Thymus (tissue), 11 donors: ENCODE measurements at regions not wholly inside any gene's neighbourhood (a gene's known extent, or its start where the extent isn't known, plus 50 kb on each side); places are given as distances from the start of the nearest gene placed in this dataset.

Experiments used
- DNase-seq, 9 donors: peaks; one replicate each; pipeline ENCODE4 v3.0.0-alpha.2; 2013; ENCODE audit warnings: low spot score in 9 of 9, low read depth in 6 of 9, missing footprints in 1 of 9
- H3K27ac ChIP-seq, 2 donors: one replicate each; pipeline ENCODE4 v1.5.1; 2013; ENCODE audit warnings: control low read depth in 1 of 2, low read depth in 1 of 2, low read length in 1 of 2, mild to moderate bottlenecking in 1 of 2, moderate library complexity in 1 of 2
- H3K27me3 ChIP-seq, 2 donors: one replicate each; pipeline ENCODE4 v1.5.1; 2013; ENCODE audit warnings: low read length in 1 of 2; ENCODE audit not compliant: control insufficient read depth in 2 of 2, insufficient read depth in 1 of 2
- H3K36me3 ChIP-seq, 2 donors: one replicate each; pipeline ENCODE4 v1.5.1; 2013; ENCODE audit warnings: low read length in 1 of 2, mild to moderate bottlenecking in 1 of 2, moderate library complexity in 1 of 2; ENCODE audit not compliant: control insufficient read depth in 2 of 2, insufficient read depth in 2 of 2
- H3K4me1 ChIP-seq, 2 donors: one replicate each; pipeline ENCODE4 v1.5.1; 2013; ENCODE audit warnings: low read length in 2 of 2; ENCODE audit not compliant: control insufficient read depth in 2 of 2, insufficient read depth in 2 of 2
- H3K4me3 ChIP-seq, 2 donors: one replicate each; pipeline ENCODE4 v1.5.1; 2013; ENCODE audit warnings: low read length in 2 of 2, control low read depth in 1 of 2, mild to moderate bottlenecking in 1 of 2
- H3K9me3 ChIP-seq, 2 donors: one replicate each; pipeline ENCODE4 v1.5.1; 2013; ENCODE audit warnings: low read length in 1 of 2, mild to moderate bottlenecking in 1 of 2; ENCODE audit not compliant: control insufficient read depth in 2 of 2, insufficient read depth in 1 of 2
- WGBS: extraction: QIAGEN DNeasy Blood & Tissue Kit; methylation state at CpG from one replicate; pipeline ENCODE4 v1.1.7; 2013; 5-methylcytosine and 5-hydroxymethylcytosine counted together
- donor health status: healthy.

DNA sequence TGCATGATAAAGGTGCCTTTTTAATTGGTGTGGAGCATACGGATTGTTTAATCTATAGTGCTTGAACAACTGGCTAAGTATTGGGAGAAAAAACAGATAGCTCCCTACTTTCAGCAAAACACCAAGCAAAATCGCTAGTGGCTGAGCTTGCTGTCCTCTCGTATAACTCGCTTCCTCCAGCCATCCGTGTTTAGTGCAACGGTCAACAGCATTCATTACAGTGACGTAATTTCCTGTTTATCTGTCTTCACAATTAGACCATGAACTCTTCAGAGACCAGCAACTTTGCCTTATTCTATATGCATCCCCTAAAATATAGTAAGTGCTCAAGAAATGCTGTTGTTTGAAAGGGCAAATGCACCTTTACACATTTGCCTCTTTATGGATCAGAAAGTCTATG, 511.9 kb downstream of the HAPSTR1 start:
- Histone ChIP-seq H3K4me3 (no peak overlapping the region), H3K27ac (no peak overlapping the region), H3K9me3 (no peaks in the 10 kb centered on the region), H3K36me3 (no peaks in the 10 kb centered on the region), H3K4me1 (no peaks in the 10 kb centered on the region), H3K27me3 (no peaks in the 10 kb centered on the region)
- no peak for DNase-seq
- WGBS = 62% methylated on average over 7 of the region's 7 CpGs

DNA sequence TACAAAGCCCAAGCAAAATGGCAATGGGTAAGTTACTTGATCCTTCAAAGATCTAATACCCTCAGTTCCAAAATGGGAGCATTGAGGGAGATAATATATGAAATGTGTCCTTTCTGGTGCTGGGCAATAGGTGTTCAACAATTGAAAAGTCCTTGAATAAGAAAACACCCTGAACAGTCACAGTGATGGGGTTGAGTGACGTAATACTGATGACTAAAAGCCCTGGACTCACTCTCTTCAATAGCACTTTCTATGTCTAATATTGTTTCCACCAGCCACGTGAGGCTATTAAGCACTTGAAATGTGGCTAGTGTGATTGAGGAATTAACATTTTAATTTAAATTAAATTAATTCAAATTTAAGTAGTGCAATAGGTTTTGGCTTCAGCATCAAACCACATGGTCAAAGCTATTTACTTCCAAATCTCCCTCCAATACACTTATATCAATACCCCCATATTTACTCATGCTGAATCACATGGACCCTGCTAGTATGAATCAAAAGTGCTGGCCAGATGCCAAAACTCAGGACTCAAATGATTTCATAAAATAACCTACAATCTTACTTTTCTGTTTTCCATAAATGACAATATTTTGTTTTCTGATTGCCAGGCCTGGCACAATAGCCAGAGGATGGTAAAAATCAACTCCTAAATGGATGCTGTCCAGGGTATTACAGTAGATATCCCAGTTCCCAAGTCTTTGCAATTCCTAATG, 516.2 kb downstream of the HAPSTR1 start:
- Histone ChIP-seq H3K4me1 (no peaks in the 10 kb centered on the region), H3K27me3 (no peaks in the 10 kb centered on the region), H3K27ac (no peak overlapping the region), H3K4me3 (no peak overlapping the region), H3K36me3 (no peaks in the 10 kb centered on the region), H3K9me3 (no peaks in the 10 kb centered on the region)
- DNase-seq = no peak
- WGBS = 92% methylated on average over 2 of the region's 2 CpGs

DNA sequence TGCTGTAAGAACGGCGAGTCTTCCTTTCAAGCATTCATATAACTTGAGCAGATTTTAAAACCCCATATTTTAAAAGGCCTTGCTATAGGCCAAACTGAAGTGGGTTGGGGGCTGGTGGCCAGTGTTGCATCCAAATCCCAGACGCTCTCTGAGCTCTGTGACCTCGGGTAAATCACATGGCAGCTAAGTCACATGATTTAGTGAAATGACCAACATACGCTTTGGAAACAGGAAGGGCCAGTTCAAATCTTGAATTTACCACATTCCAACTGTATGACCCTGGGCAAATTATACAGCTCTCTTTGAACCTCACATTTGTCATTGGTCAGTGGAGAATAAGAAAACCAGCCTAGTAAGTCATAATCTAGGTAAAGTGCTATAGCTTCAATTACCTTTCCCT, 519.3 kb downstream of the HAPSTR1 start:
- 89% methylated on average over 5 of the region's 5 CpGs for WGBS
- no peak overlapping the region for H3K27ac ChIP-seq

DNA sequence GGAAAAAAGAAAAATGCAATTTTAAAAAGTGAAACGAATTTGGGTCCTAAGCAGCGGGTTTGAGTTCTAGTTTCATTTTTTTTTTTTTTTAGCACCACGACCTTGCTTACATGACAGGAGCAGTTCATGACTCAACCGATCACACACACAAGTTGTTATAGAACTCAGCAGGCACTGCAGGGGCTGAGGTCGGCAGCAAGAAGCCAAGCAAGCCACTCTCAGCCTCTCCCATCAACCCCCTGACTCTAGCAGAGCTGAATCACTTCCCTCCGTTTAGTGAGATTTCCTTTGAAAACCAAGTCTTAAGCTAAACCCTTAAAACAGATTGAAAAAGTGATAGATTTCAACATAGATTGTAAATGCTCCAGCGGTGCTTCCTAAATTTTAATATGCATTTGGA, 520.8 kb downstream of the HAPSTR1 start:
- DNase-seq = no peak
- Histone ChIP-seq H3K4me3 (no peak overlapping the region), H3K27ac (no peak overlapping the region), H3K36me3 (no peaks in the 10 kb centered on the region), H3K4me1 (no peaks in the 10 kb centered on the region), H3K27me3 (no peaks in the 10 kb centered on the region), H3K9me3 (no peaks in the 10 kb centered on the region)
- WGBS = 48% methylated on average over 7 of the region's 7 CpGs

More for the DNA sequence above, 519.3 kb downstream of the HAPSTR1 start:
- no peaks in the 10 kb centered on the region for H3K27me3 ChIP-seq
- H3K4me1 ChIP-seq = no peaks in the 10 kb centered on the region
- H3K9me3 ChIP-seq = no peaks in the 10 kb centered on the region
- no peak overlapping the region for H3K4me3 ChIP-seq
- DNase-seq = no peak
- H3K36me3 ChIP-seq = no peaks in the 10 kb centered on the region

DNA sequence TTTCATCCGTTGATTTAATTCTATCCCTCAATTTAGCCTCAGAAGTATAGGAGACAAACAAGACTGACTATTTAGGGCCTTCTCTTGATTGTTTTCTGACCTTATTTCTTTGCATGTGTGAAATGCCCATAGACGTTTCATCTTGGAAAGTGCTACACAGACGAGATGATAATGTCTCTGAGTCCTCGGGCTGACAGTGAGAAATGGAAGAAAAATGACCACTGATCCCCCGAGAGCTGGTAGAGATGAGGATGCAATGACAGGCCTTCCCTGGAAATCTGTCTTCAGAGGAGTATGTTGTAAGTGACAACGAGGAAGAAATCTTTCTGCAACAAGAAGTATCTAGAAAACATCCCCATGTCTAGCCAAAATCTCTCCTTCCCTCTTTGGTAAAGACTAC, 522.9 kb downstream of the HAPSTR1 start:
- Histone ChIP-seq H3K27ac (no peak overlapping the region), H3K27me3 (no peaks in the 10 kb centered on the region), H3K9me3 (no peaks in the 10 kb centered on the region), H3K4me1 (no peaks in the 10 kb centered on the region), H3K36me3 (no peaks in the 10 kb centered on the region), H3K4me3 (no peak overlapping the region)
- 90% methylated on average over 6 of the region's 6 CpGs for WGBS
- no peak for DNase-seq

DNA sequence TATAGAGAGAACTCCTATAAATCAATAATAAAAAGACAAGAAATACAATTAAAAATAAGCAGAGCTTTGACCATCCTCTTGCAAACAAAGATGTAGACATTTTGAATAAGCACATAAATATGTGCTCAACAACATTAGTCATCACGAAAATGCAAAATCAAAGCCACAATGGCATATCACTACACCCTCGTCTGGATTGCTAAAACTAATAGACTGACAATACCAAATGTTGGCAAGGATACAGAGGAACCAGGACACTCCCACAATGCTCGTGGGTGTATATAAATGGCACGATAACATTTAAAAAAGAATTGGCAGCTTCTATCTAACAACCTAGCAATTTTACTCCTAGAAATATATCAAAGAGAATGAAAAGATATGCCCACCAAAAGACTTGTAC, 530.8 kb downstream of the HAPSTR1 start:
- no peaks in the 10 kb centered on the region for H3K27me3 ChIP-seq
- no peak overlapping the region for H3K27ac ChIP-seq
- no peaks in the 10 kb centered on the region for H3K4me1 ChIP-seq
- no peak for DNase-seq
- H3K36me3 ChIP-seq = no peaks in the 10 kb centered on the region
- H3K9me3 ChIP-seq = no peaks in the 10 kb centered on the region
- H3K4me3 ChIP-seq = no peak overlapping the region
- WGBS = 91% methylated on average over 4 of the region's 4 CpGs

DNA sequence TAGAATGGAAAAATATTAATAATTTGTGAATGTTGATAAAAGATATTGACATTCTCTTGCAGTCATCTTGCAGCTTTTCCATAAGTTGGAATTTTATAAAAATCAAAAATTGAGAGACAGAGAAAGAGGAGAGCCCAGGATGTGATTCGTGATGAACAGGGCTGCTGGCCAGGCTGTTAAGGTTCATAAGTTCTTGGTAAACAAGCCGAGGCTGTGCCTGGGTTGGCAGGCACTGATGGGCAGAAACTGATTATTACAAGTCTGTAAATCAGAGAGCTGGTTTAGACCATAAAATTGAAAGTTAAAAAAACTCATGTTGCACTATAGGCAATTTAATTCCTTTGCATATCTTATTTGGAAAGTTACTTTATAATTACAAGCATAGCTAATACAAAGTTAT, 533.7 kb downstream of the HAPSTR1 start:
- Histone ChIP-seq H3K27me3 (no peaks in the 10 kb centered on the region), H3K27ac (no peak overlapping the region), H3K36me3 (no peaks in the 10 kb centered on the region), H3K4me1 (no peaks in the 10 kb centered on the region), H3K9me3 (no peaks in the 10 kb centered on the region), H3K4me3 (no peak overlapping the region)
- no peak for DNase-seq
- 78% methylated on average over 2 of the region's 2 CpGs for WGBS

DNA sequence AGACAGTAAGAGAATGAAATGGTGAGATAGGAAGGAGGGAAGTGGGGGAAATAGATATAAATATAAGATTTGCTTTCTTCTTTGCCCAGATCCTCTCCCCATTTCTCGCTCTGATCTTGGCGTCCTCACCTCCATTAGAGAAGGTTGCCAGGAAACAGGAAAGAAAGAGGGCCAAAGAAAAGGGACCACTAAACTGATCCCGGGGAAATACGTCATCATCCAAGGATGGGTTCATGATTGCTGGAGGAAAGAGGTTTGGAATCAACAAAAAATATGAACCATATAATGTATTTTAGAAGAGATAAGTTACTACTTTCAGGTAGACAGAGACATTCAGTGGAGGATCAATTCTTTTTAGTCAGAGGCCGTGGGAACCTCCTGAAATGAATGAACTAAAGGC, 536.0 kb downstream of the HAPSTR1 start:
- 91% methylated on average over 5 of the region's 5 CpGs for WGBS
- Histone ChIP-seq H3K4me1 (no peaks in the 10 kb centered on the region), H3K36me3 (no peaks in the 10 kb centered on the region), H3K27ac (no peak overlapping the region), H3K27me3 (no peaks in the 10 kb centered on the region), H3K9me3 (no peaks in the 10 kb centered on the region), H3K4me3 (no peak overlapping the region)
- DNase-seq = no peak

DNA sequence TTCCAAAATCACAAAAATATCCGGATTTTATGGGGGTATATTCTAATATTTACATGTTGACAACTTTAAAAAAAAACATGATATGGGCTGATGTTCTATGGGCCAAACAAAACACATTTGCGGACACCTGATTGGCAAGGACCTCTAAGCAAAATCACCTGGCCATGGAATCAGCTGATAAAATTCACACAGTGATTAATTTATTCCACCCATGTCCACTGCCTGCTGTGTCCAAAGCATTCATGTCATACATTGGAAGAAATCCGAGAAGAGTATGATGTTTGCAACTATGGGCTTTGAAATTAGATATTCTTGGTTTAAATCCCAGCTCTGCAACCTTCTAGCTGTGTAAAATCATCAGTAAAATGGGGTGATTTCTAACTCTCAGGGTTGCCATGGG, 538.7 kb downstream of the HAPSTR1 start:
- no peak for DNase-seq
- Histone ChIP-seq H3K27me3 (no peaks in the 10 kb centered on the region), H3K9me3 (no peaks in the 10 kb centered on the region), H3K36me3 (no peaks in the 10 kb centered on the region), H3K27ac (no peak overlapping the region), H3K4me1 (no peaks in the 10 kb centered on the region), H3K4me3 (no peak overlapping the region)
- WGBS = 76% methylated on average over 3 of the region's 3 CpGs
